ENCODE measurements at regions not wholly inside any gene's neighbourhood (a gene's known extent, or its start where the extent isn't known, plus 50 kb on each side); places are given as distances from the start of the nearest gene placed in this dataset.

DNA sequence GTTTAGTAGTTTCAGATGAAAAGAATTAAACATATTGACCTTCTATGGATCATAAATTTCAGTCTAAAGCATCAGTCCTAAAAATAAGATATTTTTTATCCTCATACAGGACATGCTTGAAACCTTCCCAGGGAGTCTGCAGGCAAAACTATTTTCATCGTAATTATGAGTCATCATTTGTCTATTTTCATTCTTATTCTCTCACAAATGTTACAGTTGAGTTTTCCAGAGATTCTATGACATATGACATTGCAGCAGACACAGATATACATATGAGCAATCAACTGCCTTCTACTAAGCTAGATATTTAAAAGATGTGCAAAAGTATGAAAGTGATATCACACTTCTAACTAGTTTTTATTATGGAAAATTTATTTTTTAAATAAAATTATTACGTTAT, 398.0 kb downstream of the MAGEB5 start:
- Histone ChIP-seq H3K27me3 (ENCODE audit: insufficient read depth, low read length) (no peaks in the 10 kb centered on the region), H3K27ac (ENCODE audit: low read depth, low read length, poor library complexity, severe bottlenecking) (no peak overlapping the region), H4K20me1 (ENCODE audit: insufficient read depth, low read length) (no peaks in the 10 kb centered on the region), H3K36me3 (ENCODE audit: insufficient read depth, low read length) (no peaks in the 10 kb centered on the region), H3K79me2 (ENCODE audit: insufficient read depth, low read length) (no peaks in the 10 kb centered on the region), H3F3A (ENCODE audit: insufficient read depth, low read length) (no peaks in the 10 kb centered on the region), H3K4me3 (ENCODE audit: low read depth, low read length, poor library complexity, severe bottlenecking) (no peak overlapping the region), H2AFZ (ENCODE audit: low read length) (no peak overlapping the region), H3K9me3 (ENCODE audit: low read length) (no peaks in the 10 kb centered on the region), H3K9ac (ENCODE audit: low read length) (no peak overlapping the region), H3K9me2 (ENCODE audit: low read depth, low read length) (no peaks in the 10 kb centered on the region), H3K4me1 (ENCODE audit: insufficient read depth, low read length, severe bottlenecking) (no peaks in the 10 kb centered on the region), H3K4me2 (ENCODE audit: low read length) (no peak overlapping the region)
- no peak for TF ChIP-seq EZH2 (IDR thresholded peaks at IDR 0.05; ENCODE audit: borderline replicate concordance, low read length)
- TF ChIP-seq, protein P1, sequence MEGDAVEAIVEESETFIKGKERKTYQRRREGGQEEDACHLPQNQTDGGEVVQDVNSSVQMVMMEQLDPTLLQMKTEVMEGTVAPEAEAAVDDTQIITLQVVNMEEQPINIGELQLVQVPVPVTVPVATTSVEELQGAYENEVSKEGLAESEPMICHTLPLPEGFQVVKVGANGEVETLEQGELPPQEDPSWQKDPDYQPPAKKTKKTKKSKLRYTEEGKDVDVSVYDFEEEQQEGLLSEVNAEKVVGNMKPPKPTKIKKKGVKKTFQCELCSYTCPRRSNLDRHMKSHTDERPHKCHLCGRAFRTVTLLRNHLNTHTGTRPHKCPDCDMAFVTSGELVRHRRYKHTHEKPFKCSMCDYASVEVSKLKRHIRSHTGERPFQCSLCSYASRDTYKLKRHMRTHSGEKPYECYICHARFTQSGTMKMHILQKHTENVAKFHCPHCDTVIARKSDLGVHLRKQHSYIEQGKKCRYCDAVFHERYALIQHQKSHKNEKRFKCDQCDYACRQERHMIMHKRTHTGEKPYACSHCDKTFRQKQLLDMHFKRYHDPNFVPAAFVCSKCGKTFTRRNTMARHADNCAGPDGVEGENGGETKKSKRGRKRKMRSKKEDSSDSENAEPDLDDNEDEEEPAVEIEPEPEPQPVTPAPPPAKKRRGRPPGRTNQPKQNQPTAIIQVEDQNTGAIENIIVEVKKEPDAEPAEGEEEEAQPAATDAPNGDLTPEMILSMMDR (IDR thresholded peaks at IDR 0.05; ENCODE audit: low read length): no peak

DNA sequence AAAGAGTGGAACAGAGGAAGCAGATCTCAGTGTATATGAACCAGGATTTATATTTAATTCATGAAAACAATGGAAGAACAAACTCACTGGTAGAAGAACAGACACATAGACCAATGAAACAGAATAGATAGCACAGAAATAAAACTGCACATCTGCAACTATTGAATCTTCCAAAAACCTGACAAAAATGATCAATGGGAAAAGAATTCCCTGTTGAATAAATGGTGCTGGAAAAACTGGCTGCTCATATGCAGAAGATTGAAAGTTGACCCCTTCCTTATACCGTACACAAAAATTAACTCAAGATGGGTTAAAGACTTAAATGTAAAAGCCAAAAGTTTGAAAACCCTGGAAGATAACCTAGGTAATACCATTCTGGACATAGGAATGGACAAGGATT, 391.0 kb downstream of the MAGEB5 start:
- Histone ChIP-seq H3K9me3 (ENCODE audit: low read length) (no peaks in the 10 kb centered on the region), H2AFZ (ENCODE audit: low read length) (no peak overlapping the region), H3K9me2 (ENCODE audit: low read depth, low read length) (no peaks in the 10 kb centered on the region), H3K36me3 (ENCODE audit: insufficient read depth, low read length) (no peaks in the 10 kb centered on the region), H3K27ac (ENCODE audit: low read depth, low read length, poor library complexity, severe bottlenecking) (no peak overlapping the region), H3K4me1 (ENCODE audit: insufficient read depth, low read length, severe bottlenecking) (no peaks in the 10 kb centered on the region), H3F3A (ENCODE audit: insufficient read depth, low read length) (no peaks in the 10 kb centered on the region), H3K4me3 (ENCODE audit: low read depth, low read length, poor library complexity, severe bottlenecking) (no peak overlapping the region), H3K27me3 (ENCODE audit: insufficient read depth, low read length) (no peaks in the 10 kb centered on the region), H4K20me1 (ENCODE audit: insufficient read depth, low read length) (no peaks in the 10 kb centered on the region), H3K79me2 (ENCODE audit: insufficient read depth, low read length) (no peaks in the 10 kb centered on the region), H3K4me2 (ENCODE audit: low read length) (no peak overlapping the region), H3K9ac (ENCODE audit: low read length) (no peak overlapping the region)
- no peak for TF ChIP-seq EZH2 (IDR thresholded peaks at IDR 0.05; ENCODE audit: borderline replicate concordance, low read length)
- TF ChIP-seq, protein P1 (IDR thresholded peaks at IDR 0.05; ENCODE audit: low read length): no peak

- no peak overlapping the region for H3K27ac ChIP-seq (ENCODE audit: low read depth, low read length, poor library complexity, severe bottlenecking)
- H2AFZ ChIP-seq (ENCODE audit: low read length): no peak overlapping the region
- H3K4me1 ChIP-seq (ENCODE audit: insufficient read depth, low read length, severe bottlenecking): no peaks in the 10 kb centered on the region
- H3K36me3 ChIP-seq (ENCODE audit: insufficient read depth, low read length): no peaks in the 10 kb centered on the region
- no peaks in the 10 kb centered on the region for H3K27me3 ChIP-seq (ENCODE audit: insufficient read depth, low read length)
- H3K79me2 ChIP-seq (ENCODE audit: insufficient read depth, low read length): no peaks in the 10 kb centered on the region
- no peak for TF ChIP-seq EZH2 (IDR thresholded peaks at IDR 0.05; ENCODE audit: borderline replicate concordance, low read length)
- TF ChIP-seq, protein P1 (IDR thresholded peaks at IDR 0.05; ENCODE audit: low read length): no peak
- H3K9me2 ChIP-seq (ENCODE audit: low read depth, low read length): no peaks in the 10 kb centered on the region
- no peaks in the 10 kb centered on the region for H3K9me3 ChIP-seq (ENCODE audit: low read length)
- H4K20me1 ChIP-seq (ENCODE audit: insufficient read depth, low read length): no peaks in the 10 kb centered on the region
- no peaks in the 10 kb centered on the region for H3F3A ChIP-seq (ENCODE audit: insufficient read depth, low read length)
- H3K4me2 ChIP-seq (ENCODE audit: low read length): no peak overlapping the region
- H3K9ac ChIP-seq (ENCODE audit: low read length): no peak overlapping the region
- no peak overlapping the region for H3K4me3 ChIP-seq (ENCODE audit: low read depth, low read length, poor library complexity, severe bottlenecking)
Observed at GRCh38 chrX:26597981-26598380, 382.0 kb downstream of the MAGEB5 start.

Data from OCI-LY1 (cell line).